ENCODE measurements at regions not wholly inside any gene's neighbourhood (a gene's known extent, or its start where the extent isn't known, plus 50 kb on each side); places are given as distances from the start of the nearest gene placed in this dataset.
"Not testable (repeated sequence)": the region's sequence is repeated elsewhere in the genome, so short reads cannot be mapped to it uniquely, and the experiment has no call there.

DNA sequence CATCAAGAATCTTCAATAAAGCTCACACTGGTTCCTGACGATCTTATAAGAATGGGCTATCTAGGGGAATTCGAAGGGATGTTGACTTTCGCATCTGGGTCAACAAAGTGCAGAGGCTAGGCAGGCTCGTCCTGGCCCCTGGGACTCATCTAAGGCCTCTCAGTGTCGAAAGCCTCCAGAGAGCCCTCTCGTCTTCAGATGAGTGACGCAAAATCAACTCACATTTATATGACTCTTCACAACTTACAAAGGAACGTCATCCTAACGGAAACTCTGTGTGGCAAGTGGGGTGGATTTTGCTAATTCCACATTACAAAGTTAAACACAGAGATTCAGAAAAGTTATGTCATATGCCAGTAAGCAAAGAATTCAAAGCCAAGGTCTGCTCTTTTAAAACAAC lies 270.5 kb upstream of the EXOC2 start:
- in situ Hi-C loops (cut with MboI; ENCODE audit: low sequenced_read_pairs) = no loop called here

DNA sequence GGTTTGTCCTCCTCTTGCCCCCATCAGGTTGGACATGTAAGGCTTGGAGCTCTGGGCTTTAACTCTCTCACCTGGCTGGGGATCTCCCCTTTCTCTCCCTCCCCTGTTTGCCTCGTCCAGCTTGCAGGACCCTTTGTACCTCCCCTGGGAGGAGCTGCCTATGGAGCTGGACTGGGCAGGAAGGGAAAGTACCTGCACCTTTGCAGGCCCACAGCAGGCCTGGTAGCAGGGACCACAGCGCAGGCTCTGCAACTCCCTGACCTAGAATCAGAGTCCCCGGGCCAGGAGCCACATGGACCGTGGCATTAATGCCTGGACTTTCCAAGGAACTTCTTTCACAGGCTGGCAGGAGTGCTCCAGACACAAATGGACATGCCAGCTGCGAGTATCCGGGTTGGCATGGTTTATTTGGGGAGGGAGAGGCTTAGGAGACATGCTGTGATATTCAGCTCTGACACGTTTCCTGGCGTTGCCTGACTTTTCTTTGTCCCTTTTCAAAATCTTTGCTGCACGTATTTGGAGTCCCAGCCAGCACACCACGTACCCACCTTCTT lies 268.5 kb upstream of the EXOC2 start:
- in situ Hi-C loops (cut with MboI; ENCODE audit: low sequenced_read_pairs) = no loop called here

DNA sequence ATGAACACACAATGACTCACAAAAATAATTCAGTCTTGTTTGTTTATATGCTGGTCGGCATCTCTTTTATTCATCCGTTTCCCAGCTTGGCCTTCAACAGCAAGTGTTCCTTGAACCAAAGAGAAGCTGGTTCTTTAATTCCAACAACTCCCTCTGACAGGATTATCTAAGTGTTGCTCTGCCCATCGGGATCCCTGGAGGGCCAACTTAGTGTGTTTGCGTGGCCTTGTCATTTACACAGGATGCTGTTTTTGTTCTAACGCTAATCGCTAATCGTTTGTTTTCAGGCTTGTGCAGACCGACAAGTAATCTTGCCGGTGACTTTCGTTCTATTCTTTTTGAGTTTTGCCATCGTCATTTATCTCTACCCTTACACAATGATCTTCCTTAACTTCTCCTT lies 267.4 kb upstream of the EXOC2 start:
- in situ Hi-C loops (cut with MboI; ENCODE audit: low sequenced_read_pairs) = no loop called here

DNA sequence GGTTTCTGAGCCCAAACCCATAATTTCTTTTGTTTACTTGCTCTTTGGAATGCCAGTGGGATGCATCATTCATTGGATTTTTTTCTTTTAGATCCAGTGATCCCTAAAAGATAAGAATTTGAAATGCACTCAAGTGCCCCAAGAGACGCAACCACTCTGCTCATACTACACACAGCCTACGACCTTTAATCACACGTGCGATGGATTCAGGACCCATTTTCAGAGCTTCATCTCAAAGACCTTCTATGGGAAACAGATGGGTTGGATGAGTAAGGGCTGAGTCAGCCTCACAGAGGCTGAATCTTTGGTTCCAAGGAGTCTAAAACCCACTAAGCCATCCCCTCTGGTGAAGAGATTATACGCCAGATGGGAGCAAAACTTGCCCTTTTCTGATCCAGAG lies 265.5 kb upstream of the EXOC2 start:
- in situ Hi-C loops (cut with MboI; ENCODE audit: low sequenced_read_pairs) = no loop called here

DNA sequence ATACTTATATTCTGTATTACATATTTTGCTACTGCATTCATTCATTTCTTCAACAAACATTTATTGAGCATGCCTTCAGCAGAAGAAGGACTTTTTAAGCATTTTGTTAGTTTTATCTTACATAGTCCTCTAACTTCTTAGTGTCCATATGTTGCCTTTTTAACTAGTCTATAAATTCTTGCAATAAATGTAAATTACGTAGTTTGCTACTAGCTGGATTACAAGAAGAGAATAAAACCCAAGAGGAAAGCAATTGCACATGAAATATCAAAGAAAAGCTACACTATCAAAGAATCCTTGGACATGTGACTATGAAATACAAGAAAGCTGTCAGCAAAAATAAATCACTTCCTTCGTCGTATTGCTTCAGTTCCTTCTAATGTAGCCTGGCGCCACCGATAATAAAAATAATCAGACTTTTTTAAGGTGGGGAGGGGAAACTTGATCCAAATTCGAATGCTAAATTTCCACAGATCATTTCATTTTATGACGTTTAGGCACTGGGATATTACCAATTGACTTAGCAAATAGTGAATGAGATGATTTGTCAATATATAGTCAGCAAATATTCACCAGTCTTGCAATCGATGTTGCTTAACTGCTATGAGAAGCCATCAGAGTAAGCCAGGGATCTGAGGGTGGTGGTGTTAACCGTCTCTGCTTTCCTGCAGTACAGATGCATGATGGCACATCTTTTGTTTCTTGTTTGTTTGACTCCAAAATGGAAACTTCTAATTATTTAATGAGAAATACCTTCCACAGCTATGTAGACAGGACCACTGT lies 258.7 kb upstream of the EXOC2 start:
- in situ Hi-C loops (cut with MboI; ENCODE audit: low sequenced_read_pairs) = no loop called here

DNA sequence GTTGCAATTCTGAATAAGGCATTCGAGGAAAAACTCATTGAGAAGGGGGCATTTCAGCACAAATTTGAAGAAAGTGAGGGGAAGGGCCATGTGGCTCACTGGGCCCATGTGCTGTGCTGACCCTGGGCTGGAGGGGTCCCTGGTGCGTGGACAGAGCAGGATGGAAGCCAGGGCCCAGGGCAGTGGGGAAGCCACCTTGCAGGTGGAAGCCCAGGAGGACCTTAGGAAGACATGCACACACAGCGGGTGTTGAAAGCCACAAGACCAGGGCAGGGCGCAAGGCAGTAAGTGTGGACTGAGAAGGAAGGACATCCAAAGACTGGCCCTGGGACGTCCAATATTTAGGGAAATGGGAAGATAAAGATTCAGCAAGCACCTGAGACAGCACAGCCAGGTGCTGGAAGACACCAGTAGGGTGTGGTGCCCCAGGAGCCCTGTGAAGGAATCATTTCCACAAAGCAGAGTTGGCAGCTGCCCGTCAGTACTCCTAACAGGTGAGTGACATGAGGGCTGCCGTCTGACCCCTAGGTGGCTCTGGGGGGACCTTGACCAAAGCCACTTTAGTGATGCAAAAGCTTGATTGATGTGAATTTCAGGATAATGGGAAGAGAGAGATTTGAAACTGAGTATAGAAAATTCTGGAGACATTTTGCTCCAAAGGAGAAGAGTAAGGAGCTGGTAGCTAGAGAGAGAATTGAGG lies 254.4 kb upstream of the EXOC2 start:
- in situ Hi-C loops (cut with MboI; ENCODE audit: low sequenced_read_pairs) = no loop called here

DNA sequence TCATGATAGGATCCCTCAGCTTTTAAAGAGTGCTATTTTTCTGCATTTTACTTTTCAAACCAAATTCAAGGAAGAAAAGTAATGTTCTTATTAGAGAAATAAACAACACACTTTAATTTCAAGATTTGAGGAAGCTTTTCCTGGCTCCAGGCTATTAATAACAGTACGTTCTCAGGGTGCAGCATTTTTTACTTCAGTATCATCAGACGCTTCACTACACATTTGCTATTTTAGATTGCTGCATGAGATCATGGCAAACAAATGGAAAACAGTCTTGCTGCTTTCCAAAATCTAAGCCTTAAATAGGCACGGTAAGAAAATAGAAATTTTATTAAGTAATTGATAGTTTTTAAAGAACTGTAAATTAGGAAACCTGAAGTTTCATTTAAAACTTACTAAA lies 253.6 kb upstream of the EXOC2 start:
- in situ Hi-C loops (cut with MboI; ENCODE audit: low sequenced_read_pairs) = no loop called here

DNA sequence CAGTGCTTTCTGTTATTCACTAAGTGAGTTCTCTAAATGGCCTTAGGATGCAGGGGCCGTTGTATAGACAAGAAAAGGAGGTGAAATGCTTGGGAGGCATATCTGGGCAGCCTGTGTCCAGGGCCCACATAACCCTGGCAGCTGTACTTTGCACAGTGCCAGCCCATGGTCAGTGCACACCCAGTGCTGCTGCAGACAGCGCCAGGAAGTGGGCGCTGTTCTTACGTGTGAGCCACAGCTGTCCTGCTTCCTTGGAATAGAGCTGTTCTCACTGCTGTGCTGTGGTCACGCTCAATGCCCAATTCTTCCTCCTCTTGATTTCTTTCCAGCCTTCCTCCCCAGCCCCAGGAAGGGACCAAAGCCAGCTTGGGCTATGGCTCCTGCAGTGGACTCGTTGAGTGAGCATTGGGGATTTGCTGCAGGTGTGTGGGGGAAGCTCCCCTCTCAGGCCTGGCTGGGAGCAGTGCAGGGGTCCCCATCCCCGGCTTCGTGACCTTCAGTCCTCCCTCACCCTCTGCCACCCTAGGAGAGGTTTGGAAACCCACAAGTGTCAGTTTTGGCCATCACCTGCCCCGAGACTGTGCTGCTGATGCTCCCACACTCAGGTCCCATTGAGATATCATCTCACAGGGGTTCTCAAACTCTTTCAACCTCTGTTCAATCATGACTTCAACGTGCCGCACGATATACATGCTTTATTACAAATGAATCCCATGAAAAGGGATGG lies 246.8 kb upstream of the EXOC2 start:
- in situ Hi-C loops (cut with MboI; ENCODE audit: low sequenced_read_pairs) = no loop called here

DNA sequence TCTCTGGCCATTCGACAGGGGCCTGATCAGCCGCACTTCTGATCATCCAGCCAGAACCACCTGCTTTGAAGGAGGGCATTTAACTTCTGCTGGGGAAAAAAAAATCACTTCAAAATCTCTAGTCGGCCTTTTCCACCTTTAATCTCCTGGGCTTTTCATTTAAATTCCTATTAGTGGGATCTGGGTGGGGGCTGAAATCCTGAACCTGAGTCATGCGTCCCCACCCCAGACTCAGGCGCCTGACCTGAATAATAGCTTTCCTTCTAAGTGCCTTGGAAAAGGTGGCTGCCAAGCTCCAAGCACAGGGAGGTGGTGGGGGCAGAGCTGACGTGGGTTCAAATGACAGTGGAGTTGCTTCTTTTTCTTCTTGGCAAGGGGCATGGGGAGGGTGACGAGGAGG lies 246.0 kb upstream of the EXOC2 start:
- in situ Hi-C loops (cut with MboI; ENCODE audit: low sequenced_read_pairs) = no loop called here

DNA sequence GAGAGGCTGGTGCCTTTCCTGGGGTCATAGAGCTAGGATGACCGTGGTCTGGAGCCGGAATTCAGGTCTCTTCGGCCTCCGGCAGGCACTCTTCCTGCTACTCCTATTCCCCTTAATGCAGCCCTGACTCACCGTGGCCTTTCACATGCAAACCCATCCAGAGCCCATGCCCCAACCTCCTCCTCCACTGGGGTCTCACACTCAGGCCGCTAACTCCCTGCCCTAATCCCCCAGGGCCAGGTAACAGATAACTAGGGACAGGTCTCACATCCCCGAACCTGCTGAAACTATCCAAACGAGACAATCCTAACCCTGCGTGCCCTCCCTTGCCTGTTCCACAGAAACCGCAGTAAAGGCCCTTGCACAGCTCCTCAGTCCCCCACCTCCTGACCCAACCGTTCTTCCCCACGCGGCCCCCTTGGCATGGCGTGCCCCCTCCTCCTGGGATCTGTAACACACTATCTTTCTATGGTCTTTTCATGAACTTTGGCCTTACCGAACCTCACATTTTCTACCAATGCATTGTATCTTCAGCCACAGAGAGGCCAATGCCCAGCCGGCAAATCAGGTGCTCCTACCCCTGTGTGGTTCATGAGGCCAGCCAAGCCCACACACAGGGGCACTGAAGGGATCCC lies 245.4 kb upstream of the EXOC2 start:
- in situ Hi-C loops (cut with MboI; ENCODE audit: low sequenced_read_pairs) = no loop called here

DNA sequence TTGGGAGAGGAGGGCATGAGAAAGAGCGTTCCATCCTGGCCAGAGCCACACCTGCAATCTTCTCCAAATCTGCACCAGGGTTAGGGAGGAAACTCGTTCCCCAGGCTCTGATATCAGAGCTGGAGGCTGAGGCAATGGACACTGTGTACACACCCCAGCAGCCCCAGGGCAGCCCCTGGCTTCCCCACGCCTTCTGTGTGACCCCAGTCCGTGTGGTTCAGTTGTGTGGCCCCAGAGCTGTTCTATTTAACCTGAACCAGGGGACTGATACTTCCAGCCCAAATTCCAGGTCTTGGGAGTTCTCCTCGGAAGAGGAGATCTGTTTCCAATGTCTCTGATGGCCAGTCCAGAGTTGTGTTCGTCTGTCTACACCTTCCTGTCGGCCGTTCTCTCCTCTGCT lies 242.6 kb upstream of the EXOC2 start:
- in situ Hi-C loops (cut with MboI; ENCODE audit: low sequenced_read_pairs) = no loop called here

DNA sequence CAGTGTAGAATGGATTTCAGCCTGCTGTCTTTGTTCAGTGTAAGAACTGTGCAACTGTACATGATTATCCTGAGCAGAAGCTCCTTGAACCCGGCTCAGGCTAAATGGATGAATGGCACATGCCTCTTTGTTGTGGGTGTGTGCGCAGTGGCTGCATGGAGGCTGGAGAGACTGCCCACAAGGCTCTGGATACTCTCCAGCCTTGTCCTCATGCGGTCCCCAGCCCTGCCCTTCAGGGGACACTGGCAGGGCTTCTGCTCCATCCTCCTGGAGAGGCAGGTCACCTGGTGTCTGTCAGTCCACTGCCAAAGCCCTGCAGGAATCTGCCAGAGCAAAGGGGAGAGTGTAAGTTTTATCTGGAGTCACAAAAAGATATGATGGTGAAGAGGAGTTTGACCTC lies 241.7 kb upstream of the EXOC2 start:
- in situ Hi-C loops (cut with MboI; ENCODE audit: low sequenced_read_pairs) = no loop called here

DNA sequence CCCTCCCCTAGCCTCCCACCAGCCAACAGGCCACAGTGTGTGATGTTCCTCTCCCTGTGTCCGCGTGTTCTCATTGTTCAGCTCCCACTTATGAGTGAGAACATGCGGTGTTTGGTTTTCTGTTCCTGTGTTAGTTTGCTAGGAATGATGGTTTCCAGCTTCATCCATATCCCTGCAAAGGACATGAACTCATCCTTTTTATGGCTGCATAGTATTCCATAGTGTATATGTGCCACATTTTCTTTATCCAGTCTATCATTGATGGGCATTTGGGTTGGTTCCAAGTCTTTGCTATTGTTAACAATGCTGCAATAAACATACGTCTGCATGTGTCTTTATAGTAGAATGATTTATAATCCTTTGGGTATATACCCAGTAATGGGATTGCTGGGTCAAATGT lies 239.0 kb upstream of the EXOC2 start:
- in situ Hi-C loops (cut with MboI; ENCODE audit: low sequenced_read_pairs) = not testable (repeated sequence)

DNA sequence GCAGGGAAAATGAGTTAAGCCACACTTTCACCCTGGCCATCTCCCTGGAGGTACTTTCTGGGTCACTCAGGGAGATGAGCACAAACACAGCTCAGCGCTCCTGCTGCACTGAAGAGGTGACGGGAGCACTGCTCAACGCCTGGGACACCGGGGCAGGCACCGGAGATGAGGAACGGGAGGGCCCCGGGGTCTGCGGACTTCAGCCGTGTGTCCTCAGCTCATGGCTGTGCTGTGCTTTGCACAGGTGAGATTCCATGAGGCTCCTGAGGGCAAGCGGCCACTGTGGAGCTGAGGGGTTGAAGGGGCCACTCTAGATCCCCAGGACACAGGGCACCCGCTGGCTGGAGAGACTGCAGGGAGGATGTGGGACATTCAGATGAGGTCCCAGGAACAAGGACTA lies 234.2 kb upstream of the EXOC2 start:
- in situ Hi-C loops (cut with MboI; ENCODE audit: low sequenced_read_pairs) = no loop called here

DNA sequence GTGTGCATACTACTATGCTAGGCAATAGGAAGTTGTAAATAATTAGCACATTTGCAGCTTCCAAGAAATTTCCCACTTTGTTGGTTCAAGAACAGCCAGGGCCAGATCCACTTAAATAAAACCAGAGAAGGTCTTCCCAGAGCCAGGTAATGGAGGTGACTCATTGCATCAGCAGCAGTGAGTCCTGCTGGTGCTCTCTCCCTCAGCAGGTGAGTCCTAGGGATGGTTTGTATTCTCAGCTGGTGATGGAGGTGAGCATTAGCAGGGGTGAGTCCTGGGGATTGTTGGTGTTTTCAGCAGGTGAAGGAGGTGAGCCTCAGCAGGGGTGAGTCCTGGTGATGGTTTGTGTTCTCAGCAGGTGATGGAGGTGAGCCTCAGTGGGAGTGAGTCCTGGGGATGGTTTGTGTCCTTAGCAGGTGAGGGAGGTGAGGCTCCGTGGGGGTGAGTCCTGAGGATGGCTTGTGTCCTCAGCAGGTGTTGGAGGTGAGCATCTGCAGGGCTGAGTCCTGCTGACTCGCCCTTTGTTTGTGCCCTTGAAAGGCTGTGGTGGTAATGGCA lies 232.8 kb upstream of the EXOC2 start:
- in situ Hi-C loops (cut with MboI; ENCODE audit: low sequenced_read_pairs) = no loop called here

DNA sequence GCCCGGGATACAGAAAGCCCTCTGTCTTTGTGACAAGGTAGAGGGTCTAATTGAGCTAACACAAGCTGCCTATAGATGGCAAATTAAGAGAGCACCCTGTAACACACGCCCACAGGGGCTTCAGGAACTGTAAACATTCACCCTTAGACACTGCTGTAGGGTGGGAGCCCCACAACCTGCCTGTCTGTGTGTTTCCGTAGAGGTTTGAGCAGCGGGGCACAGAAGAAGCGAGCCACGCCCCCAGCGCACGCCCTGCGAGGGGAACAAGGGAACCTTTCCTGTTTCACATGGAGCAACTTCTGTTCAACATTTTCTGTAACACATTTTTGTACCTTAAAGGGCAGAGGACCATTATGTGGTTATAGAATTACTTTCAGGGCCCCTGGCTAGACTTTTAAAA lies 231.7 kb upstream of the EXOC2 start:
- in situ Hi-C loops (cut with MboI; ENCODE audit: low sequenced_read_pairs) = no loop called here

DNA sequence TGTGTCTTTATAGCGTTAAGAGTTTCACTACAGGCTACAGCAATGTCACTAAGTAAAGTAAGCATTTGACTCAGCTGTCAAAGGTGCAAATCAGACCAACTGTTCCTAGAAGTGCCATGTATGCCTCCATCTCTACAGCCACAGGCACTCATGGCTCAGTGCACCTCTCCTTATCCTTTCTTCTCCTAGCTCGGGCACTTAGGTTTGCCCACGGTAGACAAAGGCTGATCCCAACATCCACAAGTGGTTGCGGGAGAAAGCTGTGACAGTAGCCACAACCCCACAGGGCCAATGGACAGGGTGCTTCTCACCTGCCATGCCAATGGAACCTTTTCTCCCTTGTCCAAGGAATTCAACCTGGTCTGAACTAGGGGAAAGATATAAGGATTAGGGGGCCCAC lies 228.5 kb upstream of the EXOC2 start:
- in situ Hi-C loops (cut with MboI; ENCODE audit: low sequenced_read_pairs) = no loop called here

DNA sequence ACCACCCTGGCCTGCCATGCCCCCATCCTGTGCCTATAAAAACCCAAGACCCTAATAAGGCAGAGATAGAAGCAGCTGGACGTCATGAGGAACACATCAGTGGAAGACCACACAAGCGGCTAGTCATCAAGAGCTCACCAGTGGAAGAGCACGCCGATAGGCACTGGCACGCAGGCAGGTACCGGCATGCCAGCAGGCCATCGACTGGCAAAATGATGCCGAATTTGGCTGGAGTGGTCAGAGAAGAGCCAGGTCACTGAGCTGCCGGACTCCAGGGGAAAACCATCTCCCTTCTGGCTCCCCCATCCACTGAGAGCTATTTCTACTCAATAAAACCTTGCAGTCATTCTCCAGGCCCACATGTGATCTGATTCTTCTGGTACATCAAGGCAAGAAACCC lies 227.6 kb upstream of the EXOC2 start:
- in situ Hi-C loops (cut with MboI; ENCODE audit: low sequenced_read_pairs) = no loop called here

DNA sequence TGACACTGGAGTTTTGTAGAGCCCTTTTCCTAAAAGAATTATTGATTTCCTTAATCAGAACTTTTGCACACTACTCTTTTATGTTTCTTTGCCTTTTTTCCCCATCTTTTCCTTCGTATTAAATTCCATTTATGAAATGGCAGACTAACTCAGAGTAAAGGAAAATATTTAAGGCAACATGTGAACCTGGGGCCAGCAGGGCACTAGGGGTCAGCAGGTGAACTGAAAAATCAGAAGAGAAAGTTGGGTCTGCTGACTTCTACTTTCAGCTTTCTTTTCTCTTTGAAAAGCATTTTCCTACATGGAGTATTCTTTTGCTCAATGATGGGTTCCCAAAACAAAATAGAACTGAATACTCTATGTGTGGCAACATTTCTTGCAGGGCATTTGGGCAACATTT lies 226.6 kb upstream of the EXOC2 start:
- in situ Hi-C loops (cut with MboI; ENCODE audit: low sequenced_read_pairs) = no loop called here

DNA sequence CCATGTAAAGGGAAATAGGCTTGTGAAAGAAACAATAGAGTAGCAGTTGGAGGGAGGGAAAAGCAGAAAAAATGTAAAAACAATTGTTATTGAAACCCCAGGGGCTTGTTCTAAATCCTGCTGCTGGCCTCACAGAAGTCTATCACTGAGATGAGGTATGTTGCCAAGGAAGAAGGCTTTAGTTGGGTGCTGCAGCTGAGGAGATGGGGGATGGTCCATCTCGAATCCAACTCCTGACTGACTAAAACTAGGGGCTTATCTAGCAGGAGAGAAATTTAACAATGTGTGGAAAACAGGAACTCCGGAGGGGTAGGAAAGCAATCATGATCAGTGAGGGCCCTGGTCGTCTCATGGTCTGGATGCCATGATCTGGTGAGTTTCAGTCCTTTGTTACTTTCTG lies 225.0 kb upstream of the EXOC2 start:
- in situ Hi-C loops (cut with MboI; ENCODE audit: low sequenced_read_pairs) = no loop called here

DNA sequence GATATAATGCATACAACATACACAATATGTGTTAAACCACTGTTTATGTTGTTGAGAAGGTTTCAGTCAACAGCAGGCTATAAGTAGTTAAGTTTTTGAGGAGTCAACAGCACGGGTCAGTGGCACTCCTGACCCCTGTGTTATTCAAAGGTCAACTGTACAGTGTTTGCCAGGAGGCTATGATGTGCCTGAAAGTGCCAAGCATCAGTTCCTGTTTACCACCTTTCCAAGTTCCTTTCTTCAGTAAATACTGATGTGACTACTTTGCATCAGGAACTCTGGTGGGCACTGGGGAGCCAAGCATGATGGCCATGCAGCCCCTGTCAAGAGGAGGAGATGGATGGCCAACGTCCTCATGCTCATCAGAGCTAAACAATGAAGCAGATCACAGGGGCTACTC lies 224.4 kb upstream of the EXOC2 start:
- in situ Hi-C loops (cut with MboI; ENCODE audit: low sequenced_read_pairs) = no loop called here

Measured in HL-60/S4 treated with retinoic acid at 250 ng/mL for 4 days and 3 days (cell line).